ENCODE measurements at regions not wholly inside any gene's neighbourhood (a gene's known extent, or its start where the extent isn't known, plus 50 kb on each side); places are given as distances from the start of the nearest gene placed in this dataset.

- no peak for TF ChIP-seq CTCF (IDR thresholded peaks at IDR 0.05)
- no peak for TF ChIP-seq POLR2AphosphoS5 (IDR thresholded peaks at IDR 0.05)
- TF ChIP-seq POLR2A (IDR thresholded peaks at IDR 0.05; ENCODE audit: low read depth), result no peak
- TF ChIP-seq EP300 (IDR thresholded peaks at IDR 0.05), result no peak
Observed at GRCh38 chr7:136103545-136104268, 126.5 kb upstream of the MTPN start.
